G401.6 (cell line): ENCODE measurements at regions not wholly inside any gene's neighbourhood (a gene's known extent, or its start where the extent isn't known, plus 50 kb on each side); places are given as distances from the start of the nearest gene placed in this dataset.
A peak's percentile ranks its signal among the peaks of the same experiment; 100 is the strongest.
"Not testable (repeated sequence)": the region's sequence is repeated elsewhere in the genome, so short reads cannot be mapped to it uniquely, and the experiment has no call there.

Experiments
- FAIRE-seq: peaks from 2 replicates; lab custom pipeline; 2012; peaks lifted over from hg19 to GRCh38; lab: Jason Lieb, UNC

DNA sequence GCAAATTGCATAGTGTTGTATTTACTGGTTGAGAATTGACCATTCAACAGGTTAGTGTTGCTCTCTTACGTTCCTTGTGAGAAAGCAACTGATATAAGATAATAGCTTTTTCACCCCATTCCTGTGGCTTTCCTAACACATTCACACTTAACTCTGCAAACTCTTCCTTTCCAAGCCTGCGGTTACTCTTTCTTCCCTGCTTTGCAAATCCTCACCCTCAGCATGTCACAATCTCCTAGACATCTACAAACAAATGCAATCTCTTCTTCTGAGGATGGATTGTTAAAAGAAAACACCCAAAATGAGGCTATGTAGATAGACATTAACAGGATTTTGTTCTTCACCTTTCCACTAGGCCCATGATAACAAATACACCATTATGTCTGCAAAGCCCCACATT, 771.7 kb upstream of the PCDH7 start:
- no peak for FAIRE-seq

DNA sequence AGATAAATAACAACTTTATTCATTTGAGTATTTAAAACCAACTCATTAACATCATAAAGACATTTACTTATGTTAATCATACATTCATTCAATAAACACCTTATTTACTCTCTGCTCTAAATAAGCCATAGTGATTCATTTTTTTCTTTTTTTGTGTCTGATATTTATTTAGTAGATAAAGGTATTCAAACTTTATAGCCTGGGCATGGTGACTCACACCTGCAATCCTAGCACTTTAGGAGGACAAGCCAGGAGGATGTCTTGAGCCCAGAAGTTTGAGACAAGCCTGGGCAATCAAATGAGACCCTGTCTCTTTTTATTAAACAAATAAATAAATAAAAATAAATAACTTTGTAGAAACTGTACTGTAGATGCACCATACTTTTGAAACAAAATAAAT, 771.3 kb upstream of the PCDH7 start:
- no peak for FAIRE-seq

DNA sequence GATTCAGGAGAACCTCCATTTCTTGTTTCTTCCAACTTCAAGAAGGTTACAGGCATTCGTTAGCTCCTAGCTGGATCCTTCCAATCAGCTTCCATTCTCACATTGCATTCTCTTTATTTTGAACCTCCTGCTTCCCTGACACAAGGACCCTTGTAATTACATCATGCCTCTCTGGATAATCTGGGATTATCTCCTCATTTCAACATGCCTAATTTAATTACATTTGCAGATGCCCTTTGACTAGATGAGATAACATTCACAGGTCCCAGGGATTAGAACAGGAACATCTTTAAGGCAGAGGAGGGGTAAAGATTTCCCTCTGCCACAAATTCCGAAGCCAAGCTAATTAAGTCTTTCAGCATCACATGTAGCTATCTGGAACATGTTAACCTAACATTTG, 753.8 kb upstream of the PCDH7 start:
- FAIRE-seq = no peak

DNA sequence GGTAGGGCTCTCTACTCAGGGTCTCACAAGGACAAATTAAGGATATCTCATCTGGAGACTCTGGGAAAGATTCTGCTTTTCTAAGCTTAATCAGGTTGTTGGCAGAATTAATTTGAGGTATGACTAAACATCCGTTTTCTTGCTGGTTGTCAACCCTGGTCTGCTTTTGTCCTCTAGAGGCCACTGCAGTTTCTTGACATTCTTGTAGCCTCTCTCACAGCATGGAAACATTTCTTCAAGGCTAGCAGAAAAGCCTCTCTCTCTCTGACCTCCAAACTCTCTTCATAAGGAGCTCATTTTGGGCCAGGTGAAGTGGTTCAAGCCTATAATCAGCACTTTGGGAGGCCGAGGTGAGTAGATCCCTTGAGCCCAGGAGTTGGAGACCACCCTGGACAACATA, 749.5 kb upstream of the PCDH7 start:
- no peak for FAIRE-seq

DNA sequence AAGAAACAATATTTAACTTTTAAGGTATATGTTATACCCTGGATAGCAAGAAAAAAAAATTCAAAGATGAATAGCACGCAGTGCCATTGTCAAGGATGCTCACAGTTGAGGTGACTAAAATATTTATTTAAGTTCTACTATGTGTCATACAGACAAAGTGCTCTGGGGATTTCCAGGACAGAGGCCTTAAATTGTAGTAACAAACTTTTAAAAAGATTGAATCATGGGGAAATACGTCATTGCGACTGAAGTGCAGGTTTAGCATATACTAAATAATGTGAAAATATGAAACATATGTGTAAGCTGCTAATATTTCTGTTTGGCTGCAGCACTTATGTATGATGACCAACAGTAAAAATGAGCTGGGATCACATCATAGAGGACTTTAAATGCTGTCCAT, 748.0 kb upstream of the PCDH7 start:
- FAIRE-seq = no peak

DNA sequence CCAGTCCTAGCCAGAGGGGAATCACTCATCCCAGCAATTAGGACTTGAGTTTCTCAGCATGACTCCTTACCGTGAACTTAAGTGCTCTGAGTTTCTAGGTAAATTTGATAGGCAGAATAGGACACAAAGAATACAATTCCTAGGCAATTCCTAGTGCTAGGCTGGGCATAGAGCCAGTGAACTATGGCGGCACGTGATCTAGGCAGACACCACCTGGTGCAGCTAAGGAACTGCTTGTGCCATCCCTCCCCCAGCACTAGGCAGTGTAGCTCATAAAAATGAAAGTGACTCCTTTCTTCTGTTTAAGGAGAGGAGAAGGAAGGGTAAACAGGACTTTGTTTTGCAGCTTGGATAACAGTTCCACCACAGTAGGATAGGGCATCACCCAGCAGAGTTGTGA, 736.3 kb upstream of the PCDH7 start:
- FAIRE-seq = no peak

DNA sequence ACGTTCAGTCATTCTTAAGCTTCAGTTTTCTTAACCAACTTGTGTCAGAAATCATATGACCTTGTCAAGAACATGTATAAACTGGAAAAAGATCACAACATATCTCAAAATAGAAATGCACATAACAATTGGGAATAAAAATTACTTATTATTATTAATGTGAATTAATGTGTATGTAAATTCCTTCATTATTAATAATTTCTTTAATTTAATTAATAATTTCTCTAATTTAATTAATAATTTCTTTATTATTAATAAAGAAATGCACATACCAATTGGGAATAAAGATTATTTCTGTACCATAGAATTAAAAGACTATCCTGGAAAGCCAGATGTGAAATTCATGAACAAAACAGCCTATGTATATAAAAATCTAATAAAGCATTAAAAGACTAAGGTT, 718.5 kb upstream of the PCDH7 start:
- FAIRE-seq = peak; percentile 33

DNA sequence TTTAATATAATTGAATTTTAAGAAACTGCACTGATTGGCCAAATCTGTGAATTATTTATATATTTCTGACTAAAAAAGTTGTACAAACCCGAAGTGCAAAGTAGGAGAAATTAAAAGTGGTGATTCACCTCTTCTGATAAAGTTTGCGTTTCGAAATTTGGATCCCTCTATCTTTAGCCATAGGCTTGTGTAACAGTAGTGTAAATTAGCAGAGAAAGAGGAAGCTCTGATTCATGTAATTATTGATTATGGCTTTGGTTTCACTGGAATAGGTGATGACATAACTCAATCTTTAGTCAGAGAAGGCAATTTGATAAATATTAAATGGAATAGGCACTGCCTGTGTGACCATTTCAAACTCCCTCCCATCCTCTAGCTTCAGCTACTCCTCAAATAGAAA, 717.8 kb upstream of the PCDH7 start:
- FAIRE-seq = no peak

DNA sequence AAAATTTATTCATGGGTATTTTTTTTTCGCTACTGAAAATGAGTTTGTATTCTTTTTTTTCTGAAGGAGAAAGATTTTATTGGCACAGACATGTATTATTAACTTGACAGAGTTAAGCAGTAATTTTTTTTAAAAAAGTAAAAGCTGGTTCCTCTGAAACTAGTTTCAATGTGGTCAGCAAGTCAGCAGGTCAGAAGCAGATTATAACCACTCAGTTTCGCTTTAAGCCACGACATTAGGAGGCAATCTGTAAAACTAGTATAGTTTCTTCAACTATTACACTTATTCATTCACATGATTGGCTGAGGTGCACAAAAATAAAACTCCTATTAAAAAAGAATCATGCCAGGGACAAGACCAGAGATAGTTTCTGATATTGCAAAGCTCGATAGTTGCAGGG, 714.2 kb upstream of the PCDH7 start:
- FAIRE-seq = no peak

DNA sequence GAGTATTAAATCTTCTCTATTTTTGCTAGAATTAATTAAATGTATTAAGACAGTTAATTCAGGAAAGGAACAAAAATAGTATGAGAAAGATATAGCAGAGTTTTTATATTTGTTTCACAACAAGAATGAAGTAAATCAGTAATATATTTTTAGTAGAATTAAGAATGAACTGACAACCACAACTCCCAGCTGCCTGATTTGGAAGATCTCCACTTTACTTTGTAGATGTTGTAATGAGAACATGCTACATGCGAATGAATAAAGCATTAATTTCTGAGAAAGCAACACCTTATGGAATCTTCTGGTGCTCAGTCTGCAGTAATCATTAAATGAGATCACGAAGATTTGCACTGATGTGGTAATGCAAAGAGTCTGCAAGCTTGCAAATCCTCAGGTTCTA, 695.6 kb upstream of the PCDH7 start:
- no peak for FAIRE-seq

DNA sequence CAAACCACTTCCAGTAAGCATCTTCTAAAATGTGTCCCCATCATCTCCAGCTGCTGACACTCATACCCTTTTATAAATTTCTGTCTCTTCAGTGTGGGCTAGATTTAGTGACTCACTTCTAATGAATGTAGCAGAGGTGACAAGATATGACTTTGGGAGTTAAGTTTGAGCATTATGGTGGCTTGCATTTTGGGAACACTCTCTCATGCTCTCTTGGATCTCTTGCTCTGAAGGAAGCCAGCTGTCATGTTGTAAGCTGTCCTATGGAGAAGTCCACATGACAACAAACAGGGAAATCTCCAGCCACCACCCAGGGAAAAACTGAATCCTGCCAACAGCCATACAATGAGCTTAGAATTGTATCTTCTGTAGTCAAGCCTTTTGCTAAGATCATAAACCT, 691.3 kb upstream of the PCDH7 start:
- no peak for FAIRE-seq

DNA sequence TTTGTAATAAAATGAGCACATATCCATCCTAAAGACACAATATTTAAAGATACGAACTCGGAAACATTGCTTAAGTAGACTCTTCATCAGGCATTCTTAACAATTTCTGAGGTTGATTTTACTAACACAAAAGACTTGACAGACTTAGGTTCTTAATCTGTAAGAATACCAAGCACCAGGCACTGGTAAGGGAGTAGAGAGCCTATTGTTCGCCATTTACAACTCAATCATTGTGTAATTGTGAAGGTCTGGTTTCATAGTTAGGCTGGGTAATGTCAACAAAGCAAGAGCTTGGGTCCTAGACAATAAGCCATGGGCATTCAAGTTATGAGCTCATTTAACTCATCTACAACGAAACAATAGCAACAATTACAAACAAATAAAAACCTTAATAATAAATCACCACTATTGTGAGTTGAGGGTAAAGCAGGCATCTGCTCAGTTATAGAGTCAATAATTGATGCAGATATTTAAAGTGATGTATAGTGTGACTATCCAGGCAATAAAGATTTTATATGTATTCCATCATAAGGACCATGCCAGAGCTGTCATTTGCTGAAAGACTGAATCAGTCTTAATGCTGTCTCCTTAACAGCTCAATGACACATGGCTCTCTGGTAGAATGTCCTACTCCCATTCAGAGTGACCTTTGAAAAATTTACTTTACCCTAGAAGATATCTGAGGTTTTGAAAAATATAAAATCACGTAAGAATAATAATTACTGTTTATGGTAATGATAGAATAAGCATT, 664.0 kb upstream of the PCDH7 start:
- no peak for FAIRE-seq

DNA sequence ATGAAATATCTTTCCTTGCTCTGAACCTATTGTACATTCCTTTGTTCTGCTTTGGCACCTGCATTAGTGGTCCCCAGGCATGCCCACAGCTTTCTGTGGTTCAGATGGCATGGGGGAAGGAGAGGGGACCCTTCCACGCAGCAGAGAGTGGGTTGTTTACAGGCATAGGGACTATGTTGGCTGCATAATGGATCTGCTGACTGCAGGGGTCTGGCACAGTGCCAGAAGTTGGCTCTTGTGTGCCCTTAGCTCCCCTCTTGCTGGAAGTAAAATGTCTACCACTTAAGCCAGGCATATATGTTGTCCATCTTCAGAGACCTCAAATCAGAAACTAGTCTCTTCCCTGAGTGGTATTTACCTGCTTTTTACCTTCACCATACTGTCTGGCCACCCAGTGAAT, 651.9 kb upstream of the PCDH7 start:
- no peak for FAIRE-seq

DNA sequence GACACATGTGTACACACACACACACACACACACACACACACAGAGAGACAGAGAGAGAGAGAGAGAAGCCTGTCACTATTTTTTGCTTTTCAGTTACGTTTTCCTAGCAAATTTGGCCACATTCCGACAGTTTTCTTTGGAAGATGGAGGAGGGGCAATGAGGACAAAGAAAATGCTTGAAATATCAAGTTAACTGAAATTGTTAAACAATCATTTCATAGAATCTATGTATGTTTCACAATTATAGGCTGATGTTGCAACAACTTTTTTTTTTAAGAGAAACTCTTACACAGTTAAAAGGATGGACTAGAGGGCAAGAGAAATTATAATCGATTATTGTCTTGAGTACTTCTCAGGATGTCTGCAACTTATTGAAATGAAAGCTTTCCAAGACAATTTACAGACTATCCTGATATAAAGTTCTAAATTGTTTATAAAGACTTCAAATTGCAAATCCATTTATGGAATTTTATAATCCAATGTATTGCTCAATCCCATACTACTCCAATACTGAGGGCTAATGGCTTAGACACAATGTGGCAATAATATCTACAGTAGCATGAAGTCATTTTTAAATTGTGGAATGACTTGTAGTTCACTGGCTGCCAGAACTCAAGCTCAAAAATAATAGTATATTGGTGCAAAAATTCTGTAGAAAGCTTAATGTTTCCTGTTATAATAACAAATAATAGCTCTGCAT, 647.0 kb upstream of the PCDH7 start:
- no peak for FAIRE-seq

DNA sequence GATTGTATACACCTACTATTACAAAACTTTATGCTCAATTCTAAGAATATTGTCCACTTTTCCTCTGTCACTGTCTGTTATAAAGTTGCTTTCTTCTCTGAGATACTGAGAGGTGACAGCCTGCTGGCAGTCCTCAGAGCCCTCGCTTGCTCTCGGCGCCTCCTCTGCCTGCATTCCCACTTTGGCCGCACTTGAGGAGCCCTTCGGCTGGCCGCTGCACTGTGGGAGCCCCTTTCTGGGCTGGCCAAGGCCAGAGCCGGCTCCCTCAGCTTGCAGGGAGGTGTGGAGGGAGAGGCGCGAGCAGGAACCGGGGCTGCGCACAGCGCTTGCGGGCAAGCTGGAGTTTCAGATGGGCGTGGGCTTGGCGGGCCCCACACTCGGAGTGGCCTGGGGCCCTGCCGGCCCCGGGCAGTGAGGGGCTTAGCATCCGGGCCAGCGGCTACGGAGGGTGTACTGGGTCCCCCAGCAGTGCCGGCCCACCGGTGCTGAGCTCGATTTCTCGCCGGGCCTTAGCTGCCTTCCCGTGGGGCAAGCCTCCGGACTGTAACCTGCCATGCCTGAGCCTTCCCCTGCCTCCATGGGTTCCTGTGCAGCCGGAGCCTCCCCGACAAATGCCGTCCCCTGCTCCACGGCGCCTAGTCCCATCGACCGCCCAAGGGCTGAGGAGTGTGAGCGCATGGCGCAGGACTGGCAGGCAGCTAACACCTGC, 627.6 kb upstream of the PCDH7 start:
- FAIRE-seq = not testable (repeated sequence)

DNA sequence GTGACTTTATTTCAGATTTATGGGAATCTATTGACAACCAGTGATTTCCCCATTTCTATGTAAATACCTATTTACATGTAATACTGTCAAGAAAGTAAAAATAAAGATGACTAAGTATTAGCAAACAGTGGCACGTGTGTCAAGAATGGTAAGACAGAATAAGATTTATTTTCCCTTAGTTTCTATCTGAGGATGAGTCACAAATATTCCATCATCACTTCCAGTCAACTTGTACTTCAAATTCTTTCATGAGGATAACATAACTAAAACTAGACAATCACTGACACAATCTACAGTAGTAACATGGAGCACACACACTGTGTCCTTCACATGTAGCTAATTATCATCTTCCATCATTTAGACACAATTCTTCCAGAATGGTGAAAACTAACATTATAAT, 625.3 kb upstream of the PCDH7 start:
- FAIRE-seq = no peak

DNA sequence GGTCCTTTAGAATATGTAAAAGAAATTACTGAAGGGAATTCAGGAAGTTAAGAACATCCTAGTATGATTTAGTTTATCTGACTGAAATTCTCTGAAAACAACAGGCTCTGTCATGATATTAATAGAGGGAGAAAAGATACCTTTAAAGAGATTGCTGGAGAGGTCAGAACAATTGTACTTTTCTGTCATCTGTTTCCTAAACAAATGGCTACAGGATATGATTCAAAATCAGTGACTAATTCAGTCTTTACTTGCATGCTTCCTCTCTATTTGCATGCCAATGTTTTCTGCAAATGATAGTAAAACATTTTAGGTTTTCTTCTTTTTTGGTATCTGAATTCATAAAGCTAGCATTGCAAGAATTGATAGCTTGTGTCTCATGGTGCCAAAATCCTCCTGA, 616.7 kb upstream of the PCDH7 start:
- no peak for FAIRE-seq

DNA sequence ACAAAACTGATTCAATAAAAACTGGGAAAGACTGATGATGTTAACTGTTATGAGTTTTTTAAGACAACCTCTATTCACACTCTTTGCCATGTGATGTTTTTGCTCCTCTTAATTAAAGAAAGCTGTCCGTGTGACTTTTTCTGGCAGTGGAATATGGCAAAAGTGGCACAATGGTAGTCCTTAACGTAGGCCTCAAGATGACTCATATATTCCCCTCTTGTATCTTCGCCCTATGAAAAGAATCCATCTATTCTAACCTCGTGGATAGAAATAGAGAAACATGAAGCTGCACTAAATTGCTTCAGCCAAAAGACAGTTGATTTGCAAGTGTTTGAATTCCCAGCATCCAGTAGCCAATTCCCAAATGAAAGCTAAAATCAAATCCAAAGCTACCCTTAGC, 603.8 kb upstream of the PCDH7 start:
- no peak for FAIRE-seq

DNA sequence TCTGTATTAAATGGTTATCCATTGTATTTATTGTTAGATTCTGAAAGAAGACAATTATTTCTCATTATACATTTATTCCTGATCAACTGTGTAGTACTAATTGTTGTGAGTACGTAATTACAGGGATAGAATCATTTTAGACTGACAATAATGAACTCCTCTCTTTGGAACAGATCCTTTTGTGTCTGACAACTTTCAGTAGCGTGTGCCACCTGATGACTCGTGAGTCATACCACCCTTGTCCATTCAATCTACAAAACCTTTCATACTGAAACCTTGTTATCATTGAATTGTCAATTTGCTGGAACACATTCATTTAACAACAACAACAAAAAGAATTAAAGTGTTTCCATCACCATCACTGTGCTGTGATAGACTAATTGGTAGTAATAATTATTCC, 602.7 kb upstream of the PCDH7 start:
- FAIRE-seq = no peak

DNA sequence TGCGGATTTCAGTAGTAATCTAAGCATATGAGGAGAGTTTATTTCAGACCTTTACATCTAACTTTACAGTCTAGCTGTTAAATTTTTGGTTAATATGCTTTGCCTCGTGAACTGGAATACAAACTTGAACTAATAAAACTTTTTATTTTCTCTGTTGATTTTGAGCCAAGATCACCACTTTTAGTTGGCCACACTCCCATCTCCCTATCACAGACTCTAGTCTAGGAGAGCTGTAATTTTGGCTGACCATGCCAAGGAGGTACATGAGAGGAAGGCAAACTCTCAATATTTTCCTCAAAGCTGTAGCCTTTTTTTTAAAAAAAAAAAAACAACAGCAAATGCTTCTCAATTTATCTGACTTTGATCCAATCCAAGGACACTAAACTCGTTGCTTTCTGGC, 597.5 kb upstream of the PCDH7 start:
- FAIRE-seq = no peak

DNA sequence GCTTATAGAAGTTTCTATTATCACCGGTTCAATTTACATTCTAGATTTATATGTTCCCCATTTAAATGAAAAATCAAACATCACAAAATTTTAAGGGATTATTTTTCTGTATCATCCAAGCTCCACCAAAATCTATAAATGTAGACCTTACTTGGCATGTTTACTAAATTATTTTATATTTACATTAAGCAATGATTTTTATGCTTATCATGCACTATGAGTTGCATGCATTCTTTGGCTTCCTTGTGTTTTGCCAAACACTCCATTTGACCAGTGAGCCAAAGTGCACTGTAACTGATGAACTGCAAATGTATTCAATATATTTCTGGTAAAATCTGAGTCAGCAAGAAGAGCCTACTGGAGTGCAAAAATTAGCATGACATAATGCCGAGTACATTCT, 595.5 kb upstream of the PCDH7 start:
- not testable (repeated sequence) for FAIRE-seq

DNA sequence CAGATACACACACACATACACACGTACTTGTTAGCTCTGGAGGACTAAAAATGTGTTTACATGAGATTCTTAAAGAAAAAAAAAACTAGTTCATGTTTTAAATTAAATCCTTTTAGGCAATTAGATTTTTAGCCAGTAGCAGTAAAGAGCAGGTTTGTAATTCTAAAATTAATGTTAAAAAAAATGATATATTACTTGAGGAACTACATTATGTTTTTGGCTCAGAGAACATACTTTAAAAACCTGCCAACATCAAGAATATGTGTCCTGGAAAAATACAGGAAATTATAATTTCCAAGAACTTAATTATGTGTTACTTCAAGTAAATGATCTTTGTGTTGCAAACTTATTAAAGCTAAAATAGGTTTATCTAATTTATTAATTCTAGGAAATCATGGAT, 594.3 kb upstream of the PCDH7 start:
- no peak for FAIRE-seq

DNA sequence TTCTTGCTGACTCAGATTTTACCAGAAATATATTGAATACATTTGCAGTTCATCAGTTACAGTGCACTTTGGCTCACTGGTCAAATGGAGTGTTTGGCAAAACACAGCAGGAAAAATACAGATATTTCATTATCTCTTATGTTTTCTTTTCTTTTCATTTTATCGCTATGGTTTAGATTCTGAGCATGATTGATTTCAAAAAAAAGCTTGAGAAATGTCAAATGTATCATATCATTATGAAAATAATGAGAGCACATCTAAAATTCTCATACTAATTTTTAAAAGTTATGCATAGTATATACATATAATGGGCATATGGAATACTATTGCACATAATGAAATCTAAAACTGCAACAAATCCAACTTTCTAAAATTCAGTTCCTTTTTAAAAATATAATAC, 593.8 kb upstream of the PCDH7 start:
- FAIRE-seq = no peak

DNA sequence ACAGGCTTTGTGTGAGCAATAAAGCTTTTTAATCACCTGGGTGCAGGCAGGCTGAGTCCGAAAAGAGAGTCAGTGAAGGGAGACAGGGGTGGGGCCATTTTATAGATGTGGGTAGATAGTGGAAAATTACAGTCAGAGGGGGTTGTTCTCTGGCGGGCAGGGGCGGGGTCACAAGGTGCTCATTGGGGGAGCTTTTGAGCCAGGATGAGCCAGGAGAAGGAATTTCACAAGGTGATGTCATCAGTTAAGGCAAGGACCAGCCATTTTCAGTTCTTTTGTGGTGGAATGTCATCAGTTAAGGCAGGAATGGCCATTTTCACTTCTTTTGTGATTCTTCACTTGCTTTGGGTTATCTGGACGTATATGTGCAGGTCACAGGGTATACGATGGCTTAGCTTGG, 571.3 kb upstream of the PCDH7 start:
- not testable (repeated sequence) for FAIRE-seq
